ENCODE measurements at regions not wholly inside any gene's neighbourhood (a gene's known extent, or its start where the extent isn't known, plus 50 kb on each side); places are given as distances from the start of the nearest gene placed in this dataset.

DNA sequence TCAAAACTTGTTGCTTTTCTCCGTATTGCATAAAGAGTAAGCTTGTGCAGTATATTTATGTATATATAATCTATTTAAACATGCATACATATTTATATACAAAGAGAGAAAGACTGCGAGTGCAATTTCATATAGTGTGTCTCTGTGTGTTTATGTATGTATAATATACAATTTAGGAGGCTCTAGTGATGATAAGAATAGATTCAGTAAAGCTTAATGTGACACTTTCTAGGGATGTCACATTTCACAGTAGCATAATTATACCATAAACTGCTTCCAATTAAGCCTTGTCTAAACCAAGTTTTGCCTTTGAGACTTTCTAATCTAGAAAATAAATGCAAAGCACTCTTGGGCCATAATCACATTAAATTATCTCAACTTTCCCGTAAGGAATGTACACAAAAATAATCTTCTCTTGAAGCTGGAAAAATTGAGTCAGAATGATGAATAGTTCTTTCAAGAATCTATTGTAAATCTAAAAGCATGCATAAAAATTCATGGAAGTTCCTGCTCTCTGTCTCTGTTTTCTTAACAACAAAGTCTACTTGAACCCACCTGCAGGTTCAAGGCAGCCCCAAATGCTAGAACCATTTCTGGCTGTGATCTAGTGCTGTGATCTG lies 114.1 kb upstream of the NPY2R start:
- no peak for DNase-seq (ENCODE audit: low read depth)

- no peak for DNase-seq (ENCODE audit: low read depth)
Observed at GRCh38 chr4:155099231-155099630, 109.2 kb upstream of the NPY2R start.

GRCh38 chr4:155106629-155107028 lies 101.8 kb upstream of the NPY2R start:
- DNase-seq (ENCODE audit: low read depth): no peak

- no peak for DNase-seq (ENCODE audit: low read depth)
Observed at GRCh38 chr4:155107059-155107458, 101.4 kb upstream of the NPY2R start.

DNA sequence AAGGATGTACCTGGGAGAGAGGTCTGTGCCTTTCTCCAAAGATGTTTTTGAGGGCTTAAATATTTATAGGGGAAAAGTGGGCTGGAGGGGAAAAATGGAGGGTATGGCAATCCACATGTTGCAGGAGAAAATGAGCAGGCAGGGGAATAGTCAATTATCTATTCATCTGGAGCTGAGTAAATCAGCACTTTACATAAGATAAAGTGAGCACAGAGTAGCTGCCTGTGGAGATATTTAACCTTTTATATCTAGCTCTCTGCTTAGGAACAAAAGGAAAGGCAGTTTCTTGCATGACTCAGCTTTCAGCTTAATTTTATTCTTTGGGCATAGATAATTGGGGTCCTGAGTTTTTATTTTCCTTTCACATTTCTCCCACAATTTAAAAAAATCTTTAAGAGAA lies 93.6 kb upstream of the NPY2R start:
- DNase-seq (ENCODE audit: low read depth): no peak

- no peak for DNase-seq (ENCODE audit: low read depth)
Observed at GRCh38 chr4:155119006-155119405, 89.4 kb upstream of the NPY2R start.

GRCh38 chr4:155120536-155120935 lies 87.9 kb upstream of the NPY2R start:
- DNase-seq (ENCODE audit: low read depth): no peak

GRCh38 chr4:155122382-155122781 lies 86.1 kb upstream of the NPY2R start:
- no peak for DNase-seq (ENCODE audit: low read depth)

- DNase-seq (ENCODE audit: low read depth): no peak
Observed at GRCh38 chr4:155134136-155134535, 74.3 kb upstream of the NPY2R start.

- DNase-seq (ENCODE audit: low read depth): no peak
Observed at GRCh38 chr4:155140889-155141288, 67.5 kb upstream of the NPY2R start.

DNA sequence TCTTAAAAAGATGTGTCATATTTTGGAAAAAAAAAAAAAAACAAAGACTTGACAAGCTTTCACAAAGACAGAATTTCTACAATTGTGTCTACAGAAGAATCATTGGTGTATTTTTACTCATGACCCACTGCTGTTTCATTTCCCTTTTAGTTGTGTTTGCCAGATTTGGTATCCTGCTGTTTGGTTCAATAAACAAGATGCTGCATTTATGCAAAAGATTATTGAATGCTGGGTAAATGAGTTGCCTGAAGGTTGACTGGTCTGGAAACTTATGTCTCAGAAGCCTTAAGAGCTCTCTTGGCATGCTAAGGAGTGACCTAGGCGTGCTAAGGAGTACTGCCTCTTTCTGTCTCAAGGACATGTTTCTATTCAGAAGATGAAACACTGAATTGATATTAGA lies 64.9 kb upstream of the NPY2R start:
- DNase-seq (ENCODE audit: low read depth): no peak
